HG03457 (cell line): ENCODE measurements at regions not wholly inside any gene's neighbourhood (a gene's known extent, or its start where the extent isn't known, plus 50 kb on each side); places are given as distances from the start of the nearest gene placed in this dataset.
"Not testable (repeated sequence)": the region's sequence is repeated elsewhere in the genome, so short reads cannot be mapped to it uniquely, and the experiment has no call there.

Experiments used
- ATAC-seq: cut with Tn5 transposase; IDR thresholded peaks from one replicate; pipeline ENCODE4 v1.9.1; 2021; ENCODE audit warnings: moderate number of reproducible peaks; ENCODE audit not compliant: unreplicated experiment

GRCh38 chr9:82052081-82052480, 63.5 kb downstream of the SPATA31D1 start:
- ATAC-seq: no peak

GRCh38 chr9:82054264-82055015, 65.9 kb downstream of the SPATA31D1 start:
- no peak for ATAC-seq

GRCh38 chr9:82057805-82058204, 69.2 kb downstream of the SPATA31D1 start:
- no peak for ATAC-seq

GRCh38 chr9:82061801-82062200, 73.2 kb downstream of the SPATA31D1 start:
- not testable (repeated sequence) for ATAC-seq

GRCh38 chr9:82062245-82062644, 73.7 kb downstream of the SPATA31D1 start:
- ATAC-seq: no peak

GRCh38 chr9:82073551-82074543, 85.3 kb downstream of the SPATA31D1 start:
- no peak for ATAC-seq

GRCh38 chr9:82080265-82080664, 91.7 kb downstream of the SPATA31D1 start:
- no peak for ATAC-seq

GRCh38 chr9:82081496-82081895, 92.9 kb downstream of the SPATA31D1 start:
- no peak for ATAC-seq

- ATAC-seq: no peak
Observed at GRCh38 chr9:82082563-82082962, 94.0 kb downstream of the SPATA31D1 start.

GRCh38 chr9:82088591-82088990, 100.0 kb downstream of the SPATA31D1 start:
- no peak for ATAC-seq

- ATAC-seq: no peak
Observed at GRCh38 chr9:82090046-82090445, 101.5 kb downstream of the SPATA31D1 start.

GRCh38 chr9:82091100-82091499, 102.5 kb downstream of the SPATA31D1 start:
- no peak for ATAC-seq

- no peak for ATAC-seq
Observed at GRCh38 chr9:82091610-82092009, 103.0 kb downstream of the SPATA31D1 start.

- ATAC-seq: no peak
Observed at GRCh38 chr9:82101475-82101874, 112.9 kb downstream of the SPATA31D1 start.

GRCh38 chr9:82104252-82104651, 115.7 kb downstream of the SPATA31D1 start:
- no peak for ATAC-seq

GRCh38 chr9:82105729-82106128, 117.2 kb downstream of the SPATA31D1 start:
- ATAC-seq: no peak

GRCh38 chr9:82106536-82106935, 118.0 kb downstream of the SPATA31D1 start:
- ATAC-seq: no peak

GRCh38 chr9:82108474-82108873, 119.9 kb downstream of the SPATA31D1 start:
- no peak for ATAC-seq

GRCh38 chr9:82108941-82109340, 120.4 kb downstream of the SPATA31D1 start:
- no peak for ATAC-seq

- ATAC-seq: no peak
Observed at GRCh38 chr9:82109626-82110025, 121.1 kb downstream of the SPATA31D1 start.

GRCh38 chr9:82110881-82111280, 122.3 kb downstream of the SPATA31D1 start:
- no peak for ATAC-seq

GRCh38 chr9:82115331-82115730, 126.8 kb downstream of the SPATA31D1 start:
- no peak for ATAC-seq
